Kidney (tissue), 13 donors: ENCODE measurements at regions not wholly inside any gene's neighbourhood (a gene's known extent, or its start where the extent isn't known, plus 50 kb on each side); places are given as distances from the start of the nearest gene placed in this dataset.
A peak's percentile ranks its signal among the peaks of the same experiment; 100 is the strongest.

ENCODE experiments used
- DNase-seq, 5 donors: peaks; one replicate each; pipeline ENCODE4 v3.0.0-alpha.2; 2013 to 2020
- FAIRE-seq: peaks from 2 replicates; lab custom pipeline; 2012; peaks lifted over from hg19 to GRCh38; lab: Jason Lieb, UNC
- H3K27ac ChIP-seq, 2 donors: one replicate each; pipeline ENCODE4 v1.7.0; 2013; ENCODE audit warnings: low read depth in 2 of 2, low read length in 2 of 2, inconsistent platforms in 1 of 2
- H3K27me3 ChIP-seq: one replicate; pipeline ENCODE4 v1.7.1; 2013; ENCODE audit warnings: low read length, inconsistent platforms; ENCODE audit not compliant: control insufficient read depth, insufficient read depth
- H3K36me3 ChIP-seq, 3 donors: one replicate each; pipeline versions ENCODE4 v1.7.0 to v1.7.1; 2013; ENCODE audit warnings: low read length in 3 of 3, control low read depth in 1 of 3, inconsistent platforms in 1 of 3; ENCODE audit not compliant: insufficient read depth in 3 of 3, control insufficient read depth in 2 of 3
- H3K4me1 ChIP-seq, 3 donors: one replicate each; pipeline versions ENCODE4 v1.7.0 to v1.7.1; 2013; ENCODE audit warnings: low read length in 3 of 3, inconsistent platforms in 1 of 3, low read depth in 1 of 3; ENCODE audit not compliant: control insufficient read depth in 2 of 3, insufficient read depth in 2 of 3
- H3K4me3 ChIP-seq, 3 donors: one replicate each; pipeline versions ENCODE4 v1.7.0 to v1.8.1; 2013; ENCODE audit warnings: low read length in 3 of 3, control low read depth in 1 of 3, inconsistent platforms in 1 of 3
- H3K9ac ChIP-seq, 3 donors: one replicate each; pipeline versions ENCODE4 v1.7.0 to v1.7.1; 2013; ENCODE audit warnings: low read length in 3 of 3, control low read depth in 1 of 3, inconsistent platforms in 1 of 3
- H3K9me3 ChIP-seq, 3 donors: one replicate each; pipeline versions ENCODE4 v1.7.0 to v1.7.1; 2013; ENCODE audit warnings: low read length in 3 of 3, control low read depth in 1 of 3, inconsistent platforms in 1 of 3; ENCODE audit not compliant: control insufficient read depth in 2 of 3, insufficient read depth in 1 of 3
- CTCF ChIP-seq: IDR thresholded peaks from 3 replicates; pipeline ENCODE4 v1.5.1; 2012; ENCODE audit warnings: mild to moderate bottlenecking, moderate library complexity, borderline replicate concordance; ENCODE audit not compliant: insufficient read depth; ENCODE audit errors: extremely low read depth
- intact Hi-C: fragments of 100-400 bp; cut with DNase I; formaldehyde crosslinking; loops from one replicate; pipeline ENCODE4 v1.11.1; 2022
- donor health status: control.
- donor health status: control.
- donor health status: control.
- donor health status: control.
- donor health status: control.
- donor health status: DM: yes; HTN: yes; CAD: no.
- donor health status: Normal renal cell carcinoma (clear cell type).

- Histone ChIP-seq H3K27me3 (no peaks in the 10 kb centered on the region), H3K4me1 (no peaks in the 10 kb centered on the region), H3K27ac (no peak overlapping the region), H3K4me3 (no peak overlapping the region), H3K9me3 (no peaks in the 10 kb centered on the region), H3K36me3 (no peaks in the 10 kb centered on the region), H3K9ac (no peak overlapping the region)
- DNase-seq (no peak), FAIRE-seq (no peak)
- intact Hi-C loops, result no loop called here
- no peak for TF ChIP-seq CTCF
Observed at GRCh38 chr12:59847127-59847526, 251.3 kb downstream of the SLC16A7 start.

GRCh38 chr12:59850268-59850667 lies 254.4 kb downstream of the SLC16A7 start:
- intact Hi-C loops, result no loop called here
- no peak overlapping the region for H3K9ac ChIP-seq
- H3K4me3 ChIP-seq, result no peak overlapping the region
- H3K4me1 ChIP-seq, result no peaks in the 10 kb centered on the region
- DNase-seq (peak in 1 of 5 donors; percentile 6), FAIRE-seq (no peak)
- no peaks in the 10 kb centered on the region for H3K36me3 ChIP-seq
- H3K27me3 ChIP-seq, result no peaks in the 10 kb centered on the region
- TF ChIP-seq CTCF, result no peak
- no peak overlapping the region for H3K27ac ChIP-seq
- no peaks in the 10 kb centered on the region for H3K9me3 ChIP-seq

- Histone ChIP-seq H3K9me3 (no peaks in the 10 kb centered on the region), H3K4me3 (no peak overlapping the region), H3K36me3 (no peaks in the 10 kb centered on the region), H3K4me1 (no peaks in the 10 kb centered on the region), H3K9ac (no peak overlapping the region), H3K27ac (no peak overlapping the region), H3K27me3 (no peaks in the 10 kb centered on the region)
- intact Hi-C loops, result no loop called here
- DNase-seq, result no peak
- no peak for FAIRE-seq
- no peak for TF ChIP-seq CTCF
Observed at GRCh38 chr12:59858508-59859170, 262.8 kb downstream of the SLC16A7 start.

GRCh38 chr12:59859171-59859510 lies 263.3 kb downstream of the SLC16A7 start:
- Histone ChIP-seq H3K9ac (no peak overlapping the region), H3K36me3 (no peaks in the 10 kb centered on the region), H3K27ac (no peak overlapping the region), H3K9me3 (no peaks in the 10 kb centered on the region), H3K27me3 (no peaks in the 10 kb centered on the region), H3K4me3 (no peak overlapping the region), H3K4me1 (no peaks in the 10 kb centered on the region)
- DNase-seq (no peak), FAIRE-seq (no peak)
- intact Hi-C loops, result no loop called here
- TF ChIP-seq CTCF, result no peak
